Ovary (tissue), 3 donors: ENCODE measurements at regions not wholly inside any gene's neighbourhood (a gene's known extent, or its start where the extent isn't known, plus 50 kb on each side); places are given as distances from the start of the nearest gene placed in this dataset.

Experiments used
- CTCF ChIP-seq, 3 donors: fragments of 450-650 bp in 2 of 3; fragments of 200-600 bp in 1 of 3; IDR thresholded peaks; one replicate each; pipeline versions ENCODE4 v1.5.1 to v1.8.0; 2016 to 2022; ENCODE audit warnings: antibody characterized with exemption in 3 of 3, mild to moderate bottlenecking in 1 of 3
- EP300 ChIP-seq: sonication (generic); formaldehyde crosslinking; IDR thresholded peaks from one replicate; pipeline ENCODE4 v1.6.1; 2017; ENCODE audit warnings: antibody characterized with exemption
- POLR2A ChIP-seq: fragments of 450-650 bp; IDR thresholded peaks from one replicate; pipeline ENCODE4 v1.6.1; 2017; ENCODE audit warnings: antibody characterized with exemption, mild to moderate bottlenecking, moderate library complexity
- donor health status: DM: no; HTN: no; CAD: no.

- TF ChIP-seq CTCF (IDR thresholded peaks at IDR 0.05) (no peak), POLR2A (no peak), EP300 (no peak)
These were observed 88.6 kb downstream of the GTPBP8 start for GRCh38 chr3:113079218-113079961.
